IMR-90 (cell line): ENCODE measurements at regions not wholly inside any gene's neighbourhood (a gene's known extent, or its start where the extent isn't known, plus 50 kb on each side); places are given as distances from the start of the nearest gene placed in this dataset.
A peak's percentile ranks its signal among the peaks of the same experiment; 100 is the strongest.

Experiments
- BHLHE40 ChIP-seq: fragments of 150-350 bp; IDR thresholded peaks from 2 replicates; pipeline ENCODE4 v1.6.1; 2016; ENCODE audit warnings: mild to moderate bottlenecking, low read depth, low read length
- CEBPB ChIP-seq: IDR thresholded peaks from 2 replicates; pipeline ENCODE4 v1.6.1; 2012; ENCODE audit warnings: low read depth, low read length, improper control_type of control experiment
- CTCF ChIP-seq: conservative IDR thresholded peaks from 2 replicates; pipeline ENCODE4 v1.5.1; 2012; ENCODE audit warnings: mild to moderate bottlenecking, low read depth, low read length, improper control_type of control experiment
- ELK1 ChIP-seq: fragments of 150-350 bp; IDR thresholded peaks from 2 replicates; pipeline ENCODE4 v1.6.1; 2016; ENCODE audit warnings: low read depth, mild to moderate bottlenecking, low read length, moderate library complexity, borderline replicate concordance
- FOS ChIP-seq: fragments of 150-350 bp; IDR thresholded peaks from 2 replicates; pipeline ENCODE4 v1.6.1; 2016; ENCODE audit warnings: low read depth, low read length
- MAFK ChIP-seq: IDR thresholded peaks from 2 replicates; pipeline ENCODE4 v1.6.1; 2012; ENCODE audit warnings: low read depth, low read length, improper control_type of control experiment
- MXI1 ChIP-seq: IDR thresholded peaks from 2 replicates; pipeline ENCODE4 v1.6.1; 2012; ENCODE audit warnings: low read depth, mild to moderate bottlenecking, low read length, moderate library complexity, borderline replicate concordance
- NFE2L2 ChIP-seq: fragments of 150-350 bp; IDR thresholded peaks from 2 replicates; pipeline ENCODE4 v1.6.1; 2016; ENCODE audit warnings: low read depth, mild to moderate bottlenecking, low read length
- POLR2A ChIP-seq: IDR thresholded peaks from 2 replicates; pipeline ENCODE4 v1.6.1; 2012; ENCODE audit warnings: mild to moderate bottlenecking, low read depth, low read length
- RAD21 ChIP-seq: IDR thresholded peaks from 2 replicates; pipeline ENCODE4 v1.6.1; 2012; ENCODE audit warnings: low read length, improper control_type of control experiment
- RCOR1 ChIP-seq: IDR thresholded peaks from 2 replicates; pipeline ENCODE4 v1.6.1; 2012; ENCODE audit warnings: mild to moderate bottlenecking, low read length, improper control_type of control experiment; ENCODE audit not compliant: insufficient replicate concordance
- RFX5 ChIP-seq: IDR thresholded peaks from 2 replicates; pipeline ENCODE4 v1.8.0; 2012; ENCODE audit warnings: low read depth, mild to moderate bottlenecking, low read length, moderate library complexity
- SMC3 ChIP-seq: fragments of 150-350 bp; IDR thresholded peaks from 2 replicates; pipeline ENCODE4 v1.6.1; 2016; ENCODE audit warnings: low read depth, mild to moderate bottlenecking, antibody characterized with exemption, low read length, moderate library complexity
- USF2 ChIP-seq: fragments of 150-350 bp; IDR thresholded peaks from 2 replicates; pipeline ENCODE4 v1.6.1; 2017; ENCODE audit warnings: mild to moderate bottlenecking, antibody characterized with exemption, low read length, low read depth

- TF ChIP-seq RAD21 (peak; percentile 72), POLR2A (no peak), FOS (no peak), CTCF (peak; percentile 70), RFX5 (no peak), SMC3 (peak; percentile 48), USF2 (no peak), RCOR1 (no peak), MAFK (0 out of 2 replicates have a peak, but pooled peaks have one; percentile 27), BHLHE40 (no peak), MXI1 (no peak), ELK1 (no peak), NFE2L2 (no peak), CEBPB (no peak)
Measured at GRCh38 chr6:99822741-99823512, 171.1 kb downstream of the MCHR2 start.
